Upper lobe of left lung (tissue), 4 donors: ENCODE measurements at regions not wholly inside any gene's neighbourhood (a gene's known extent, or its start where the extent isn't known, plus 50 kb on each side); places are given as distances from the start of the nearest gene placed in this dataset.

Experiments used
- EP300 ChIP-seq, 4 donors: sonication (generic); formaldehyde crosslinking; IDR thresholded peaks; one replicate each; pipeline ENCODE4 v1.5.1; 2017; ENCODE audit warnings: antibody characterized with exemption in 4 of 4, control low read depth in 2 of 4
- POLR2A ChIP-seq, 4 donors: fragments of 450-650 bp; IDR thresholded peaks; one replicate each; pipeline ENCODE4 v1.5.1; 2016 to 2017; ENCODE audit warnings: antibody characterized with exemption in 4 of 4, mild to moderate bottlenecking in 2 of 4
- TF ChIP-seq, protein P1 (sequence below), 6 experiments: fragments of 450-650 bp in 4 of 6; fragments of 200-600 bp in 2 of 6; sonication (generic) in 2 of 6; IDR thresholded peaks; one replicate each; pipeline ENCODE4 v1.5.1; 2016 to 2019; ENCODE audit warnings: antibody characterized with exemption in 6 of 6

DNA sequence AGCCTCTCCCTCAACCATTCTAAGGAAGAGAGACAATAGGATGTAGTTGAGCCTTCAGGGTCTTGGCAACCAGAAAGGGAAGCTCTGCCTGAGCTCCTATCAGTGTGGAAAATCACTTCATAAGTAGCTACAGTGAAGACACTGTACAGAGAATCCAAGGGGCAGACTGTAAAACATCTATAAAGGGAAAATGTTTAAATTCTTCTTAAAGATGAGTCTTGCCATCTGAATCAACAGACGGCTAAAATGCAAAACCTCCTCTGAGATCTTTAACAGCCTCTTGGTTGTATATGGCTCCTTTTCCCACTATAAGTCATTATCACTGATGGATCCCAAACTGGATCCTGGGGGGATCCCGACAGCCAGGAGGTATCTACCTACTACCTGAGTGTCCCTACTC lies 239.2 kb upstream of the SOX9 start:
- TF ChIP-seq, protein P1, sequence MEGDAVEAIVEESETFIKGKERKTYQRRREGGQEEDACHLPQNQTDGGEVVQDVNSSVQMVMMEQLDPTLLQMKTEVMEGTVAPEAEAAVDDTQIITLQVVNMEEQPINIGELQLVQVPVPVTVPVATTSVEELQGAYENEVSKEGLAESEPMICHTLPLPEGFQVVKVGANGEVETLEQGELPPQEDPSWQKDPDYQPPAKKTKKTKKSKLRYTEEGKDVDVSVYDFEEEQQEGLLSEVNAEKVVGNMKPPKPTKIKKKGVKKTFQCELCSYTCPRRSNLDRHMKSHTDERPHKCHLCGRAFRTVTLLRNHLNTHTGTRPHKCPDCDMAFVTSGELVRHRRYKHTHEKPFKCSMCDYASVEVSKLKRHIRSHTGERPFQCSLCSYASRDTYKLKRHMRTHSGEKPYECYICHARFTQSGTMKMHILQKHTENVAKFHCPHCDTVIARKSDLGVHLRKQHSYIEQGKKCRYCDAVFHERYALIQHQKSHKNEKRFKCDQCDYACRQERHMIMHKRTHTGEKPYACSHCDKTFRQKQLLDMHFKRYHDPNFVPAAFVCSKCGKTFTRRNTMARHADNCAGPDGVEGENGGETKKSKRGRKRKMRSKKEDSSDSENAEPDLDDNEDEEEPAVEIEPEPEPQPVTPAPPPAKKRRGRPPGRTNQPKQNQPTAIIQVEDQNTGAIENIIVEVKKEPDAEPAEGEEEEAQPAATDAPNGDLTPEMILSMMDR (IDR thresholded peaks at IDR 0.05), result no peak
- TF ChIP-seq EP300 (IDR thresholded peaks at IDR 0.05) (no peak), POLR2A (IDR thresholded peaks at IDR 0.05) (no peak)
